Activated CD8-positive, alpha-beta memory T cell treated with anti-CD3 and anti-CD28 coated beads for 36 hours (primary cell): ENCODE measurements at regions not wholly inside any gene's neighbourhood (a gene's known extent, or its start where the extent isn't known, plus 50 kb on each side); places are given as distances from the start of the nearest gene placed in this dataset.
"Not testable (repeated sequence)": the region's sequence is repeated elsewhere in the genome, so short reads cannot be mapped to it uniquely, and the experiment has no call there.

Experiments
- CTCF ChIA-PET: fragments of 350-600 bp; sonication (Branson Sonifier 250); formaldehyde crosslinking; loops from one replicate; lab custom pipeline; 2021; ENCODE audit warnings: antibody characterized with exemption; lab: Charles Lee
- POLR2A ChIA-PET: fragments of 350-600 bp; sonication (Branson Sonifier 250); formaldehyde crosslinking; loops from one replicate; lab custom pipeline; 2021; ENCODE audit warnings: antibody characterized with exemption; lab: Charles Lee

GRCh38 chr1:243996223-243996622, 54.9 kb upstream of the ZBTB18 start:
- ChIA-PET CTCF (no interaction called here), POLR2A (no interaction called here)

DNA sequence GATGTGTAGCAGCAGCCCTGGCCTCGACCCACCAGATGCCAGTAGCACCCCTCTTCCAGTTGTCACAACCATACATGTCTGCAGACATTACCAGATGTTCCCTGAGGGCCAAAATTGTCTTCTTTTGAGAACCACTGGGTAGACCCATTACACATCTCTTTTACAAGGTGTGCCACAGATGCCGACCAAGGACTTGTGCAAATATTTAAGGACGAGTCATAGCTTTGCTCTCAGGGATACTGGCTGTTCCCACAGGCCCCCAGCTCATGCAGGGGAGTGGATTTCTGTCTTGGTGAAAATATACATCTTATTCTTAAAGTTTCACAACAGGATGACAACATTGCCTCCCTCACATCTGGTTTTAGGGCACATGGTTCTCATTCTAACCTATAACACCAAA, 59.4 kb upstream of the ZBTB18 start:
- CTCF ChIA-PET = no interaction called here
- POLR2A ChIA-PET = no interaction called here

GRCh38 chr1:243984788-243985187, 66.3 kb upstream of the ZBTB18 start:
- ChIA-PET POLR2A (no interaction called here), CTCF (no interaction called here)

DNA sequence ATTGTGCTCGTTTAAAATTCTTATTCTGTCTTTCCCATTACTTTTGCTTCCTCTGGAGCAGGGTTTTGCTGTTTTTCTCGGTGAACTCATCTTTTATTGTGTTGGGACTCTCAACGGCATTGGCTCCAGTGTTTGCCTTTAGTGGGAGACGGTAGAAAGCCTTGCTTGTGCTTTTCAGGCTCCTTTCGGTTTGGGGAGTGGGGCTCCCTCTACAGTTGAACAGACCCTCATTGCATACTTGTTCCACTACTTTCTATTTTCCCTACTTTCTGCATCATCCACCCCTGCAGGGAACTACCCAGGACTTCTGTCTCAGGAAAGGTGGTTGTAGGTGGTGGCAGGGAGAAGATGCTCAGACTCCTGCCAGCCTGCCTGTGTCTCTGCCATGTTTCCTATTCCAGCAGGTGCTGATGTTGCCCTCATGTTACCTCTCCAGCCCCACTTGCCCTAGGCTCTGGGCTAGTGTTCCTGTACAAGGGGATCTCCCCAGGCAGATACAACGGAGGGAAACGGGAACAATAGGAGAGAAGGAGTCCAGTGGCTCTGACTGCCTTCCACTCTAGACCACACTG, 68.5 kb upstream of the ZBTB18 start:
- ChIA-PET POLR2A (no interaction called here), CTCF (no interaction called here)

GRCh38 chr1:243980471-243980870, 70.6 kb upstream of the ZBTB18 start:
- POLR2A ChIA-PET = no interaction called here
- CTCF ChIA-PET = no interaction called here

GRCh38 chr1:243980071-243980470, 71.0 kb upstream of the ZBTB18 start:
- POLR2A ChIA-PET = no interaction called here
- CTCF ChIA-PET = no interaction called here

DNA sequence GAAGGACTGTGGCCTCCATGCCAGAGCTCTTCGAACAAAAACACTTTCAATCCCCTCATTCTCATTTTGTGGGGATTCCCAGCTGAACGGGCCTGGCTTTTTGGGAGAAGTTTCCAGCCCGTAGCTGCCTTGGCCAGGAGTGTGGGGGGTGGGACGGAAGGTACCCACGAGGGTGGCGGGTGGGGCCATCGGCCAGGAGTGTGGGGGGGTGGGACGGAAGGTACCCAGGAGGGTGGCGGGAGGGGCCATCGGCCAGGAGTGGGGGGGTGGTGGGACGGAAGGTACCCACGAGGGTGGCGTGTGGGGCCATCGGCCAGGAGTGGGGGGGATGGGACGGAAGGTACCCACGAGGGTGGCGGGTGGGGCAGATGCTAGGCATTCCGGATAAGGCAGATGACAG, 71.7 kb upstream of the ZBTB18 start:
- ChIA-PET POLR2A (no interaction called here), CTCF (no interaction called here)

DNA sequence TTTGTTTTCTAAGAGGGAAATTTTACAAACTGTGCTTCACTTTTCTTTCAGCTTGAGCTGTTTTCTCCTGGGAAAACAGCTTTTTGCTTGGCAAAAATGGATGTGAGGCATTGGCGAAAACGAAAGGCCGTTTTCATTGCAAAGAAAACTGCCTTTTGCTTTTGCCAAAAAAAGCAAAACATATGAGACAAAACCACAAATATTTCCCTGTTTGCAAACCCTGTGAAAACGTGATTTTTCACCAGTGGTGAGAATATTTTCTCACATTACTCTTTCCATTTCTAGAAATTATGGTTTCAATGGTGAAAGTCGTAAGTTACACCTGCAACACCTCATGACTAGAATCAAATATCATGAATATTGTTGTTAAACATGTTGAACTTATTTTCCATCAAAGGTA, 74.0 kb upstream of the ZBTB18 start:
- ChIA-PET POLR2A (no interaction called here), CTCF (no interaction called here)

DNA sequence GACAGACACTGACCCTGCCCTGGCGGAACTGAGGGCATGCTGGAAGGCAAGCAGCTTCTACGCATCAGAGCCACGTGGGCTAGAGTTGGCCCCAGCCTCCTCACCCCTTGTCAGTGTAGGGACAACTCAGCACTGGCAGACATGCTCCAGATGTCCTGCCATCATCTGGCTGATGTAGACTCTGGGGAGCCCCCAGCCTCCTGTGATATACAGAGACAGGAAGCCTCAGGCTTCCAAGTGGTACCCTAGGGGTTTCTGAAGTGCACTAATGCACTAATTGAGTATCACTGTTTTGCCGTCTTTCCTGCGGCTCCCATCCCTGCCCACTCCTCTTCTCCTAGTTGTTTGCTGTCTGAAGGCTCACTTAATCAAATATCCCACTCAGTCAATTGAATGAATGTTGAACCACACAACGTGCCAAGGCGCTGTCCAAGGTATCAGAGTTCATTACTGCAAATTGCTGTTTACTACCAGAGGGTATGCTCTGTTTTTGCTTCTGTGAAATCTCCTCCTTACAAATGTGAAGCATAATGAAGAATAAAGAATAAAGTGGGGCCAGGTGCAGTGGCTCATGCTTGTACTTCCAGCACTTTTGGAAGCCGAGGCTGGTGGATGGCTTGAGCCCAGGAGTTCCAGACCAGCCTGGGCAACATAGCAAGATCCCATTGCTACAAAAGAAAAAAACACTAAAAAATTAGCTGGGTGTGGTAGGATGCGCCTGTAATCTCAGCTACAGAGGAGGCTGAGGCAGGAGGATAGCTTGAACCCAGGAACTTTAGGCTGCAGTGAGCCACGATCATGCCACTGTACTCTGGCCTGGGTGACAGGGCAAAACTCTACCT, 76.4 kb upstream of the ZBTB18 start:
- POLR2A ChIA-PET = no interaction called here
- CTCF ChIA-PET = interaction anchor here (0.6 kb wide), 1 partner anchor 274 kb away, joined by 3 read pairs; no protein-coding TSS in a partner anchor

DNA sequence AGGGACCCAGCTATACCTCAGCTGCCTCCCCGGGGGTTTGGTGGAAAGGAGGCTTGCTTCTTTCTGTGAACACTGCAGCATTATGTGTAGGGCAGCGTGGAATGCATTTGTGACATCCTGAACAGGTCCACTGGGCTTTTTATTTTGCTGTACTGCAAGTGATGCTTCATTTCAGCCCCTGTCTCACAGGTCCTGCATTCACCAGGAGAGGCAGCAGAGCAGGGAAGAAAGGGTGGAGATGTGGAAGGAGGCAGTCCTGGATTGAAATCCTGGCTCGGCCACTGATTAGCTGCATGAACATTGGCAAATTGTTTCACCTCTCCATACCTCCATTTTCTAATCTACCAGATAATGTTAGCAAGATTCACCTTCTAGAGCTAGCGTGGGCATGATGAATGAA, 77.9 kb upstream of the ZBTB18 start:
- POLR2A ChIA-PET = interaction anchor here (0.6 kb wide), 1 partner anchor 133 kb away, joined by 4 read pairs; no protein-coding TSS in a partner anchor
- CTCF ChIA-PET = no interaction called here

DNA sequence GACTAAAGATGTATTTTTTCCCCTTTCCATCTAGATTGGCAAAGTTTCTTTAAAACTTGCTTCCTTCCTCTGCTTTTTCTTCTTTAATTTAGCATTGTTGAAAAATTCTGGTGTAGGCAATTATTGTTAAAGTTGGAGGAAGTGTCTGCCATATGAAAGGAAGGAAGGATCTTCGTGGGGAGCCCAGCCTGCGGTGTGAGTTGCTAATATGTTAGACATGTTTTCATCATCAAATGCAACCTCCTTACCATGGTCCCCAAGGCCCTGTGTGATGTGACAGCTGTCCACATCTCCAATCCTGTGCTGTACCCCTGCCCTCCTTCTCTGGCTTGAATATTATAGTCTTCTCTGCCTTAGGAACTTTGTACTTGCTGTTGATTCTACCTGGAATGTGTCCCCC, 81.0 kb upstream of the ZBTB18 start:
- CTCF ChIA-PET = no interaction called here
- POLR2A ChIA-PET = no interaction called here

- CTCF ChIA-PET = no interaction called here
- POLR2A ChIA-PET = no interaction called here
Measured at GRCh38 chr1:243968413-243968812, 82.7 kb upstream of the ZBTB18 start.

DNA sequence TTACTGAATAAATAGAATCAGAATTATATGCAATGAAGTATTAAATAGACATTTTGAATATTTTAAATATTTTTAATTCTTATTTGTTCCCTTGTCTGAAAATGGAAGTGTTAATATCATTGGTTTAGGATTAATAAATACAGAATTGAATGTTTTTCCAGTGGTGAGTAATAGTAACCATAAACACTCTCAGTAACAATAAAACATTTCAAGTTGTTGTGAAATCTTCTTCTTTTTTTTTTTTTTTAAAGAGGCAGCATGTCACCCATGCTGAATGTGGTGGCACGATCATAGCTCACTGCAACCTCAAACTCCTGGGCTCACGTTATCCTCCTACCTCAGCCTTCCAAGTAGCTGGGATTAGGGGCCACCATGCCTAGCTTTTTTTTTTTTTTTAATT, 86.2 kb upstream of the ZBTB18 start:
- POLR2A ChIA-PET = no interaction called here
- CTCF ChIA-PET = no interaction called here

GRCh38 chr1:243963571-243963970, 87.5 kb upstream of the ZBTB18 start:
- CTCF ChIA-PET = no interaction called here
- POLR2A ChIA-PET = no interaction called here

DNA sequence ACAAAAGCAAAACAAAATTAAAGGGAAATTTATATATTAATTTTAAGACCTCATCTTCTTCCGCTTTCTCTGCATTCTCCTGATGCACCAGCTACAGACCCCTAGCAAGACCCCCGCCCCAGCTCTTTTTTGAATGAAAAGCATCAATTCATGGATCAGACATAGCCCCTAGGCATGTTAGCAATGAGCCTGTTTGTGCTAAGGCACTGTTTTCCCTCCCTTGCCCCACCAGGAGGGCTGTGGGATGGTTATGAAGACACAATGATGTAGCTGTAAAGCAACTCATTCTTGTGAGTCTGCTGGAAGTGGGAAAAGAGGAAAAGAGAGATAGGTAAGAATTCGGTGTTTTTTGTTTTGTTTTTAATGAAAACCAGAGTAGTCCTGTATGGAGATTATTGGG, 88.5 kb upstream of the ZBTB18 start:
- ChIA-PET CTCF (no interaction called here), POLR2A (no interaction called here)

GRCh38 chr1:243959998-243960397, 91.1 kb upstream of the ZBTB18 start:
- ChIA-PET CTCF (interaction anchor here (0.6 kb wide), 1 partner anchor 422 kb away, joined by 5 read pairs; no protein-coding TSS in a partner anchor), POLR2A (no interaction called here)

DNA sequence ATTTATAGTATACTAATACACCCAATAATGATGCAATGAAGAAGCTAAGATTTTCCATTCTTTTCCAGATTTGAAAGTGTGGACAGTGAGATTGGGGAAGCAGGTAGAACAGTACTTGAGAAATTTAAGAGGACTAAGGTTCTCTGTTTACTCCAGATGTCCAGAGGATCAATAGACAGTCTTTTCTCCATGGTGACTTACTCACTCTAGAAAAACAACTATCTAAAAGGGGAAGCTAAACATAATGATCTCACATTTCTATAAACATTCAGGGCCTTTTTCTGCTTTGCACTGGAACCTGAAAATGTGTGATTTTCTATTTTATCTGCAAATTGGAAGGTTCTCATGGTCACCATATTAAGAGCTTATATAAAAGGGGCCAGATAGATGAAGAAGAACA, 93.9 kb upstream of the ZBTB18 start:
- ChIA-PET CTCF (no interaction called here), POLR2A (no interaction called here)

DNA sequence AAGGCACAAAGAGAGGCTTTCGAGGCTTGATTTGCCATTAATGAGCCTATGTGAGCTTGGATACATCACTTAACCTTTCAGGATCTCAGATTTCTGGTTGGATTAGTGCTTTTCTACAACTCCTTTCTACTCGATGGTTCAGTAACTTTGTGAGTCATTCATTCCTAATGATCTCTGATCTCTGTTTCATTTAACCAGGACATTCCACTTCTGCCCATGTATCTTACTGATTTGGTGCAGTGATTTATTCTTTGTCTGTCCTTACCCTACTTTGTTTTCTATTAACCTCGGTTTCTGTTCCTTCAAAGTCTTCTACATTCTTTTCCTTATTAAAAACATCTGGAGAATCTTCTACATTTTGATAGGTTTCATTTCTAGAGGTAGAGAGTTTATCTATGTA, 94.6 kb upstream of the ZBTB18 start:
- POLR2A ChIA-PET = no interaction called here
- CTCF ChIA-PET = no interaction called here

DNA sequence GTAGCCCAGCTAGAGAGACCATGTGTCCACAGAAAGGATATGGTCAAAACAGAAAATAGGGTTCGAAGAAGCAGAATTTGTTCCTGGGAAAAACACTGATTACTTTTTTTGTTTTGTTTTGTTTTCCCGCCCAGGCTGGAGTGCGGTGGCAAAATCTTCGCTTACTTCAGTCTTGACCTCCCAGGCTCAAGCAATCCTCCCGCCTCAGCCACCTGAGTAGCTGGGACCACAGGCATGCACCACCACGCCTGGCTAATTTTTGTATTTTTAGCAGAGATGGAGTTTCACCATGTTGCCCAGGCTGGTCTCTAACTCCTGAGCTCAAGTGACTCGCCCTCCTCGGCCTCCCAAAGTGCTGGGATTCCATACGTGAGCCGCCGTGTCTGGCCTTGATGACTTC, 99.9 kb upstream of the ZBTB18 start:
- POLR2A ChIA-PET, CTCF ChIA-PET: not testable (repeated sequence)

DNA sequence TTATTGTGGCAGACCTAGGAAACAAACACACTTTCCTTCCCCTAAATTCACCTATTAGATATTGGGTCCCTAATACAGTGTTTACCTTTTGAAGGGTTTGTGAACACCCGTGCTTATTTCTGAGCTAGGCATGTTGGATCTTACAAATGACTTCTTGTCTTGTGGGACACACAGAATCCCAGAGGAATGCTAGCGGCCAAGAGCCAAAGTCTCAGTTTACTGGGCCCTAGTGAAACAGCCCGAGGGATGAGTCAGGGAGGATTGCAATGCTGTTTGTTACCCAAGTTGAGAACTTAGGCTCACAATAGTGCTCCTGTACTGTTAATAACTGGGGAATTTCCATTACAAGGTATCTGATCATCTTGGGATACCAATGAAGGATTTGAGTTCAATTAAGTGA, 100.1 kb upstream of the AKT3 start:
- ChIA-PET CTCF (no interaction called here), POLR2A (no interaction called here)

- ChIA-PET CTCF (no interaction called here), POLR2A (no interaction called here)
Measured at GRCh38 chr1:243946946-243947345, 96.9 kb upstream of the AKT3 start.
